A549 (cell line): ENCODE measurements at regions not wholly inside any gene's neighbourhood (a gene's known extent, or its start where the extent isn't known, plus 50 kb on each side); places are given as distances from the start of the nearest gene placed in this dataset.

ENCODE experiments used
- ATAC-seq, 2 experiments: fragments of 200-7000 bp in 1 of 2; fragments of >200 bp in 1 of 2; cut with Nextera tagmentation in 1 of 2; cut with Tn5 transposase in 1 of 2; 3 replicates each; pipeline versions ENCODE4 v1.8.0 to v1.9.1; 2018 to 2020; ENCODE audit warnings: mild to moderate bottlenecking in 1 of 2, moderate library complexity in 1 of 2
- CTCF ChIA-PET: fragments of 300-600 bp; sonication (Branson Sonifier 250); formaldehyde crosslinking; extraction: SDS; loops from one replicate; lab custom pipeline; 2021; ENCODE audit warnings: antibody characterized with exemption, inconsistent platforms; lab: Yijun Ruan, JAX
- POLR2A ChIA-PET: fragments of 350-600 bp; formaldehyde crosslinking; extraction: SDS; loops from one replicate; lab custom pipeline; 2021; ENCODE audit warnings: antibody characterized with exemption, inconsistent platforms; lab: Yijun Ruan, JAX
- DNase-seq, 2 experiments: peaks; one replicate each; pipeline versions ENCODE4 v3.0.0 to v3.0.0-alpha.2; 2011 to 2016; ENCODE audit warnings: low read depth in 1 of 2, low spot score in 1 of 2
- FAIRE-seq: peaks from 2 replicates; lab custom pipeline; 2011; peaks lifted over from hg19 to GRCh38; lab: Jason Lieb, UNC
- H3K27ac ChIP-seq, 2 experiments: fragments of >200 bp; sonication (Bioruptor Twin); formaldehyde crosslinking; 3 replicates each; pipeline ENCODE4 v1.5.1; 2016 to 2017
- H3K4me1 ChIP-seq: fragments of >200 bp; sonication (Bioruptor Twin); formaldehyde crosslinking; 3 replicates; pipeline ENCODE4 v1.6.1; 2016
- H3K4me2 ChIP-seq: fragments of >200 bp; sonication (Bioruptor Twin); formaldehyde crosslinking; 3 replicates; pipeline ENCODE4 v1.6.1; 2016
- H3K4me3 ChIP-seq: fragments of >200 bp; sonication (Bioruptor Twin); formaldehyde crosslinking; 3 replicates; pipeline ENCODE4 v1.5.1; 2016
- H3K9me3 ChIP-seq: fragments of >200 bp; sonication (Bioruptor Twin); formaldehyde crosslinking; 3 replicates; pipeline ENCODE4 v1.6.1; 2016
- BHLHE40 ChIP-seq: IDR thresholded peaks from 2 replicates; pipeline ENCODE4 v1.6.1; 2012; ENCODE audit warnings: low read depth, low read length, inconsistent platforms
- CEBPB ChIP-seq, 2 experiments: fragments of >200 bp in 1 of 2; sonication (Bioruptor Twin) in 1 of 2; formaldehyde crosslinking in 1 of 2; IDR thresholded peaks; 2 replicates each; pipeline ENCODE4 v1.6.1; 2012 to 2016
- EHMT2 ChIP-seq: fragments of 200-600 bp; sonication (generic); IDR thresholded peaks from 2 replicates; pipeline ENCODE4 v1.6.1; 2016; ENCODE audit warnings: antibody characterized with exemption, low read depth, mild to moderate bottlenecking, moderate library complexity
- EP300 ChIP-seq, 2 experiments: fragments of >200 bp; sonication (Bioruptor Twin); formaldehyde crosslinking; IDR thresholded peaks; 2 replicates in 1 of 2; 3 replicates in 1 of 2; pipeline ENCODE4 v1.6.1; 2016 to 2017
- ESRRA ChIP-seq: fragments of 150-350 bp; IDR thresholded peaks from 2 replicates; pipeline ENCODE4 v1.6.1; 2014; ENCODE audit warnings: mild to moderate bottlenecking, low read length, borderline replicate concordance
- FOXS1 ChIP-seq: fragments of 250-450 bp; sonication (Bioruptor Pico); IDR thresholded peaks from 2 replicates; pipeline ENCODE4 v1.5.0; 2020; ENCODE audit warnings: mild to moderate bottlenecking, moderate library complexity
- GATA3 ChIP-seq: IDR thresholded peaks from 2 replicates; pipeline ENCODE4 v1.6.1; 2012; ENCODE audit warnings: borderline replicate concordance
- HDAC2 ChIP-seq: fragments of 200-600 bp; sonication (generic); IDR thresholded peaks from 2 replicates; pipeline ENCODE4 v1.6.1; 2016
- HOXB5 ChIP-seq: fragments of 250-450 bp; sonication (Bioruptor Pico); IDR thresholded peaks from 2 replicates; pipeline ENCODE4 v1.5.0; 2020; ENCODE audit warnings: mild to moderate bottlenecking, moderate library complexity
- KDM1A ChIP-seq: fragments of 200-600 bp; sonication (generic); IDR thresholded peaks from 2 replicates; pipeline ENCODE4 v1.6.1; 2016; ENCODE audit warnings: low read depth, mild to moderate bottlenecking
- KDM5A ChIP-seq: fragments of 200-600 bp; sonication (generic); IDR thresholded peaks from 2 replicates; pipeline ENCODE4 v1.6.1; 2016; ENCODE audit warnings: antibody characterized with exemption, mild to moderate bottlenecking
- MAZ ChIP-seq: fragments of 150-350 bp; IDR thresholded peaks from 2 replicates; pipeline ENCODE4 v1.6.1; 2014; ENCODE audit warnings: antibody characterized with exemption, low read depth, low read length, borderline replicate concordance
- NR3C1 ChIP-seq: fragments of >200 bp; sonication (Bioruptor Twin); formaldehyde crosslinking; IDR thresholded peaks from 3 replicates; pipeline ENCODE4 v1.6.1; 2017
- PHF8 ChIP-seq: fragments of 200-600 bp; sonication (generic); IDR thresholded peaks from 2 replicates; pipeline ENCODE4 v1.6.1; 2016; ENCODE audit warnings: low read depth, mild to moderate bottlenecking, antibody characterized with exemption, moderate library complexity, borderline replicate concordance
- POLR2A ChIP-seq: IDR thresholded peaks from 2 replicates; pipeline ENCODE4 v1.6.1; 2012; ENCODE audit warnings: mild to moderate bottlenecking, low read length
- POLR2AphosphoS2 ChIP-seq: conservative IDR thresholded peaks from 2 replicates; pipeline ENCODE4 v1.6.1; 2012; ENCODE audit warnings: low read length, improper control_type of control experiment, inconsistent platforms
- RAD21 ChIP-seq, 2 experiments: fragments of >200 bp in 1 of 2; sonication (Bioruptor Twin) in 1 of 2; formaldehyde crosslinking in 1 of 2; IDR thresholded peaks in 1 of 2; conservative IDR thresholded peaks in 1 of 2; 2 replicates in 1 of 2; 3 replicates in 1 of 2; pipeline ENCODE4 v1.6.1; 2012 to 2018; ENCODE audit warnings: inconsistent platforms in 1 of 2
- RARB ChIP-seq: fragments of 250-450 bp; sonication (Bioruptor Pico); IDR thresholded peaks from 2 replicates; pipeline ENCODE4 v1.8.0; 2021; ENCODE audit warnings: mild to moderate bottlenecking, moderate library complexity
- ZC3H11A ChIP-seq: fragments of 450-650 bp; IDR thresholded peaks from 2 replicates; pipeline ENCODE4 v1.6.1; 2014; ENCODE audit warnings: antibody characterized with exemption, mild to moderate bottlenecking
- WGBS: methylation state at CpG from one replicate; pipeline ENCODE4 v1.1.6; 2017; ENCODE audit errors: missing lambda C conversion rate; 5-methylcytosine and 5-hydroxymethylcytosine counted together
- TF ChIP-seq, protein P1 (sequence below): IDR thresholded peaks from 2 replicates; pipeline ENCODE4 v1.6.1; 2012
- TF ChIP-seq, protein P2 (sequence below): IDR thresholded peaks from 2 replicates; pipeline ENCODE4 v1.6.1; 2012
- TF ChIP-seq, protein P3 (sequence below): fragments of >200 bp; sonication (Bioruptor Twin); formaldehyde crosslinking; IDR thresholded peaks from 3 replicates; pipeline ENCODE4 v1.5.1; 2016

DNA sequence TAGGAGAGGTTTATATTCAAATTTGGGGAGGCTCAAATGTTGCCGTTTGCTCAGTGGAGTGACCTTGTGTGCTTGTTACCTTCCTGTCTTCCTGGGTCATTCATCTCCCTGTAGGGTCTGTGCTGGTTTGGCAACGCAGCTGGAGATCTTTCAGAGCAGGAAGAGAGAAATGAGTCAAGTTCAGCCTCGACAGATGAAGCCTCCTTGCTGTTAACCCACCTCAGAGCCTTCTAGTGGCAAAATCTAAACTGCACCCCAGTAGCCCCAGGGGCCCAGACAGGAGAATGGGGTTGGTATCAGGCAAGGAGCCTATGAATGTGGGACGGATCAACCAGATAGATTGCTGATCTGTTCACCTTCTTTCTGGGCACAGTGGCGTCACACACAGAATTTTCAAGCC is 999.3 kb downstream of the VRK1 start:
- no peaks in the 10 kb centered on the region for H3K9me3 ChIP-seq
- H3K4me2 ChIP-seq: no peak overlapping the region
- CTCF ChIA-PET: no interaction called here
- POLR2A ChIA-PET: no interaction called here
- H3K27ac ChIP-seq: no peak overlapping the region
- no peak overlapping the region for H3K4me3 ChIP-seq
- DNase-seq (no peak), FAIRE-seq (no peak), ATAC-seq (no peak)
- TF ChIP-seq POLR2A (no peak), HDAC2 (no peak), BHLHE40 (no peak), EHMT2 (no peak), RARB (CRISPR knock-in tag) (no peak), EP300 (IDR thresholded peaks at IDR 0.05) (no peak), HOXB5 (CRISPR knock-in tag) (no peak), ZC3H11A (no peak), CEBPB (IDR thresholded peaks at IDR 0.05) (no peak), KDM1A (no peak), POLR2AphosphoS2 (no peak), GATA3 (no peak), ESRRA (no peak), PHF8 (no peak), RAD21 (conservative IDR thresholded peaks at IDR 0.05 in 1 of 2, IDR thresholded peaks at IDR 0.05 in 1 of 2) (no peak), FOXS1 (CRISPR knock-in tag) (no peak), MAZ (no peak), NR3C1 (no peak)
- TF ChIP-seq, protein P1, sequence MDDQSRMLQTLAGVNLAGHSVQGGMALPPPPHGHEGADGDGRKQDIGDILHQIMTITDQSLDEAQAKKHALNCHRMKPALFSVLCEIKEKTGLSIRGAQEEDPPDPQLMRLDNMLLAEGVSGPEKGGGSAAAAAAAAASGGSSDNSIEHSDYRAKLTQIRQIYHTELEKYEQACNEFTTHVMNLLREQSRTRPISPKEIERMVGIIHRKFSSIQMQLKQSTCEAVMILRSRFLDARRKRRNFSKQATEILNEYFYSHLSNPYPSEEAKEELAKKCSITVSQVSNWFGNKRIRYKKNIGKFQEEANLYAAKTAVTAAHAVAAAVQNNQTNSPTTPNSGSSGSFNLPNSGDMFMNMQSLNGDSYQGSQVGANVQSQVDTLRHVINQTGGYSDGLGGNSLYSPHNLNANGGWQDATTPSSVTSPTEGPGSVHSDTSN: no peak
- TF ChIP-seq, protein P2, sequence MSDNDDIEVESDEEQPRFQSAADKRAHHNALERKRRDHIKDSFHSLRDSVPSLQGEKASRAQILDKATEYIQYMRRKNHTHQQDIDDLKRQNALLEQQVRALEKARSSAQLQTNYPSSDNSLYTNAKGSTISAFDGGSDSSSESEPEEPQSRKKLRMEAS: no peak
- 0% methylated on average over 5 of the region's 5 CpGs for WGBS
- H3K4me1 ChIP-seq: no peaks in the 10 kb centered on the region

DNA sequence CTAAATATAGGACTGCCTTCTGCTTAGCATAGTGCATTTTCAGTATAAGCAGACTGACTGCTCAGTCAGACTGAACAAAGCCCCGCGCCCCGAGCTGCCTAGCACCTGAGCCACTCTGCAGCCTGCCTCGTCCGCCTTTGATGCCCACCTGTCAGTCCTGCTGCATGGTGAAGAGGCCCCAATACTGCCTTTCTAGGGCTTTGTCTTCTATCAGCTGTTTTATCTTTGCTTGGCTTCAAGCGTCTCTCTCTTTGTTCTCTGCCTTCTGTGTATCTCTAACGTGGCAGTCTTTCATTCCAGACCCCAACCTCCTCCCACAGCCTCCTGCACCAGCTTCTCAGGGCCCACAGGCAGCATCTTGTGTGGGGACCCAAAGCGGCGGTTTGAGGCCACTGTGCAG is 1001.0 kb downstream of the VRK1 start:
- WGBS: 27% methylated on average over 9 of the region's 9 CpGs
- no peak for TF ChIP-seq CEBPB (IDR thresholded peaks at IDR 0.05)
- TF ChIP-seq KDM1A: no peak
- TF ChIP-seq, protein P3, sequence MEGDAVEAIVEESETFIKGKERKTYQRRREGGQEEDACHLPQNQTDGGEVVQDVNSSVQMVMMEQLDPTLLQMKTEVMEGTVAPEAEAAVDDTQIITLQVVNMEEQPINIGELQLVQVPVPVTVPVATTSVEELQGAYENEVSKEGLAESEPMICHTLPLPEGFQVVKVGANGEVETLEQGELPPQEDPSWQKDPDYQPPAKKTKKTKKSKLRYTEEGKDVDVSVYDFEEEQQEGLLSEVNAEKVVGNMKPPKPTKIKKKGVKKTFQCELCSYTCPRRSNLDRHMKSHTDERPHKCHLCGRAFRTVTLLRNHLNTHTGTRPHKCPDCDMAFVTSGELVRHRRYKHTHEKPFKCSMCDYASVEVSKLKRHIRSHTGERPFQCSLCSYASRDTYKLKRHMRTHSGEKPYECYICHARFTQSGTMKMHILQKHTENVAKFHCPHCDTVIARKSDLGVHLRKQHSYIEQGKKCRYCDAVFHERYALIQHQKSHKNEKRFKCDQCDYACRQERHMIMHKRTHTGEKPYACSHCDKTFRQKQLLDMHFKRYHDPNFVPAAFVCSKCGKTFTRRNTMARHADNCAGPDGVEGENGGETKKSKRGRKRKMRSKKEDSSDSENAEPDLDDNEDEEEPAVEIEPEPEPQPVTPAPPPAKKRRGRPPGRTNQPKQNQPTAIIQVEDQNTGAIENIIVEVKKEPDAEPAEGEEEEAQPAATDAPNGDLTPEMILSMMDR: no peak
- no peak for TF ChIP-seq EHMT2
- TF ChIP-seq KDM5A: no peak
- Histone ChIP-seq H3K4me3 (no peak overlapping the region), H3K4me2 (no peak overlapping the region), H3K9me3 (no peaks in the 10 kb centered on the region), H3K27ac (no peak overlapping the region), H3K4me1 (no peaks in the 10 kb centered on the region)
- FAIRE-seq: no peak
- ChIA-PET CTCF (no interaction called here), POLR2A (no interaction called here)
- ATAC-seq: no peak
- no peak for DNase-seq
